ENCODE measurements at regions not wholly inside any gene's neighbourhood (a gene's known extent, or its start where the extent isn't known, plus 50 kb on each side); places are given as distances from the start of the nearest gene placed in this dataset.

DNA sequence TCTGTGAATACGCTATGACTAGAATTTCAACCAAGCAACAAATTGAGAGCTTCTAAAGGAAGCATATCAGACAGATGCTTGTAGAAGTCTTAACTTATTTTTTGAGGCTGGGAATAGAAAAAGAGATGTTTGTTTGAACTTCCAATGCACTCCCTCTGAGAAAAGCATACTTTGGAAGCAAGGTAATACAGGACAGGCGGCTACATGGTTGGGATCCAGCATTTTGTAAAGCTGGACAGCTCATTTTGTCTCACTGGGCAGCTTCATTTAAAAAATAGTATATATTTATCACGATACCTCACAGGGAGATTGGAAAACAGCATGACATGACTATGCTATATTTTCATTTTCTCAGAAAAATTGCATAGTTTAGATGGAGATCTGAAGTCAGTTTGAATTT, 821.3 kb upstream of the API5 start:
- ChIA-PET POLR2A (no interaction called here), CTCF (no interaction called here)
- dilution Hi-C loops (cut with MboI; ENCODE audit: extremely low pct_ligation_motif_present, low sequenced_read_pairs) (no loop called here), intact Hi-C loops (cut with micrococcal nuclease) (no loop called here)
- no peak for DNase-seq (ENCODE audit: low read depth, low spot score)
- BruUV-seq (replicated peaks) = no TSS peak
- Histone ChIP-seq H3K4me1 (ENCODE audit: control insufficient read depth, extremely low read depth, insufficient read depth, low read length) (peaks cover under 1% of the 10 kb centered on the region), H4K20me1 (replicated peaks; ENCODE audit: control insufficient read depth, extremely low read depth, insufficient read depth, low read length) (no peaks in the 10 kb centered on the region), H2AFZ (ENCODE audit: low read depth, low read length) (no peak overlapping the region), H3K79me2 (ENCODE audit: control insufficient read depth, insufficient read depth, low read length) (no peaks in the 10 kb centered on the region), H3K9me3 (replicated peaks; ENCODE audit: control insufficient read depth, insufficient read depth, low read length) (no peaks in the 10 kb centered on the region), H3K9ac (replicated peaks; ENCODE audit: extremely low read depth, insufficient read depth, low read length) (no peak overlapping the region), H3K27ac (ENCODE audit: insufficient read depth, low read depth, low read length) (no peak overlapping the region), H3K36me3 (ENCODE audit: control insufficient read depth in 2 of 2, extremely low read depth in 1 of 2, insufficient read depth in 2 of 2, low read length in 2 of 2) (no peaks in the 10 kb centered on the region), H3K4me3 (replicated peaks in 1 of 3; ENCODE audit: insufficient read depth in 1 of 3, low read depth in 1 of 3, low read length in 3 of 3) (no peak overlapping the region), H3K4me2 (ENCODE audit: insufficient read depth, low read length) (no peak overlapping the region), H3K9me1 (replicated peaks; ENCODE audit: control insufficient read depth, extremely low read depth, insufficient read depth, low read length) (no peaks in the 10 kb centered on the region), H3K27me3 (ENCODE audit: control insufficient read depth in 2 of 2, insufficient read depth in 2 of 2, low read length in 2 of 2) (no peaks in the 10 kb centered on the region)
- TF ChIP-seq, protein P1, sequence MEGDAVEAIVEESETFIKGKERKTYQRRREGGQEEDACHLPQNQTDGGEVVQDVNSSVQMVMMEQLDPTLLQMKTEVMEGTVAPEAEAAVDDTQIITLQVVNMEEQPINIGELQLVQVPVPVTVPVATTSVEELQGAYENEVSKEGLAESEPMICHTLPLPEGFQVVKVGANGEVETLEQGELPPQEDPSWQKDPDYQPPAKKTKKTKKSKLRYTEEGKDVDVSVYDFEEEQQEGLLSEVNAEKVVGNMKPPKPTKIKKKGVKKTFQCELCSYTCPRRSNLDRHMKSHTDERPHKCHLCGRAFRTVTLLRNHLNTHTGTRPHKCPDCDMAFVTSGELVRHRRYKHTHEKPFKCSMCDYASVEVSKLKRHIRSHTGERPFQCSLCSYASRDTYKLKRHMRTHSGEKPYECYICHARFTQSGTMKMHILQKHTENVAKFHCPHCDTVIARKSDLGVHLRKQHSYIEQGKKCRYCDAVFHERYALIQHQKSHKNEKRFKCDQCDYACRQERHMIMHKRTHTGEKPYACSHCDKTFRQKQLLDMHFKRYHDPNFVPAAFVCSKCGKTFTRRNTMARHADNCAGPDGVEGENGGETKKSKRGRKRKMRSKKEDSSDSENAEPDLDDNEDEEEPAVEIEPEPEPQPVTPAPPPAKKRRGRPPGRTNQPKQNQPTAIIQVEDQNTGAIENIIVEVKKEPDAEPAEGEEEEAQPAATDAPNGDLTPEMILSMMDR (IDR thresholded peaks at IDR 0.05; ENCODE audit: extremely low read depth in 1 of 2, insufficient read depth in 1 of 2, low read depth in 1 of 2, low read length in 2 of 2) = no peak
- TF ChIP-seq GATA2 (IDR thresholded peaks at IDR 0.05; ENCODE audit: insufficient read depth, insufficient read length, low read depth, low read length) (no peak), POLR2A (IDR thresholded peaks at IDR 0.05; ENCODE audit: low read depth, low read length) (no peak), POLR2AphosphoS5 (IDR thresholded peaks at IDR 0.05; ENCODE audit: insufficient read depth, low read depth, low read length) (no peak), MYC (IDR thresholded peaks at IDR 0.05; ENCODE audit: low read depth, low read length) (no peak), EZH2 (IDR thresholded peaks at IDR 0.05; ENCODE audit: borderline replicate concordance, low read depth, low read length, severe bottlenecking) (no peak), JUN (IDR thresholded peaks at IDR 0.05; ENCODE audit: borderline replicate concordance, insufficient read depth, insufficient read length, low read depth) (no peak), FOS (IDR thresholded peaks at IDR 0.05; ENCODE audit: borderline replicate concordance, insufficient read depth, low read length) (no peak)
- TF ChIP-seq, protein P2, sequence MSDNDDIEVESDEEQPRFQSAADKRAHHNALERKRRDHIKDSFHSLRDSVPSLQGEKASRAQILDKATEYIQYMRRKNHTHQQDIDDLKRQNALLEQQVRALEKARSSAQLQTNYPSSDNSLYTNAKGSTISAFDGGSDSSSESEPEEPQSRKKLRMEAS (IDR thresholded peaks at IDR 0.05; ENCODE audit: insufficient read depth, insufficient read length) = no peak
- FAIRE-seq = no peak

All from endothelial cell of umbilical vein (primary cell).